Astrocyte (in vitro differentiated cells and primary cell): ENCODE measurements at regions not wholly inside any gene's neighbourhood (a gene's known extent, or its start where the extent isn't known, plus 50 kb on each side); places are given as distances from the start of the nearest gene placed in this dataset.

Experiments
- DNase-seq: peaks from one replicate; pipeline ENCODE4 v3.0.0-alpha.2; 2010; ENCODE audit warnings: low read depth
- FAIRE-seq: peaks from 2 replicates; lab custom pipeline; 2011; peaks lifted over from hg19 to GRCh38; lab: Jason Lieb, UNC
- H2AFZ ChIP-seq: 2 replicates; pipeline ENCODE4 v1.6.0; 2012; ENCODE audit warnings: low read depth, low read length, inconsistent platforms
- H3K27ac ChIP-seq: 2 replicates; pipeline ENCODE4 v1.5.1; 2011; ENCODE audit warnings: low read depth, low read length, inconsistent platforms
- H3K27me3 ChIP-seq: 2 replicates; pipeline ENCODE4 v1.6.0; 2011; ENCODE audit warnings: low read length, inconsistent platforms; ENCODE audit not compliant: insufficient read depth
- H3K36me3 ChIP-seq: 2 replicates; pipeline ENCODE4 v1.5.1; 2011; ENCODE audit warnings: low read length, inconsistent platforms; ENCODE audit not compliant: insufficient read depth
- H3K4me1 ChIP-seq: 2 replicates; pipeline ENCODE4 v1.5.1; 2011; ENCODE audit warnings: low read length, inconsistent platforms; ENCODE audit not compliant: insufficient read depth
- H3K4me2 ChIP-seq: 2 replicates; pipeline ENCODE4 v1.6.0; 2012; ENCODE audit warnings: low read length, inconsistent platforms
- H3K4me3 ChIP-seq: 2 replicates; pipeline ENCODE4 v1.5.1; 2011; ENCODE audit warnings: low read depth, mild to moderate bottlenecking, low read length, inconsistent platforms; ENCODE audit not compliant: insufficient read depth
- H3K79me2 ChIP-seq: 2 replicates; pipeline ENCODE4 v1.6.0; 2012; ENCODE audit warnings: mild to moderate bottlenecking, low read length, inconsistent platforms; ENCODE audit not compliant: insufficient read depth
- H3K9ac ChIP-seq: 2 replicates; pipeline ENCODE4 v1.6.0; 2012; ENCODE audit warnings: mild to moderate bottlenecking, low read length, inconsistent platforms
- H3K9me3 ChIP-seq: 2 replicates; pipeline ENCODE4 v1.5.1; 2012; ENCODE audit warnings: low read depth, mild to moderate bottlenecking, low read length, inconsistent platforms; ENCODE audit not compliant: insufficient read depth
- H4K20me1 ChIP-seq: 2 replicates; pipeline ENCODE4 v1.6.0; 2012; ENCODE audit warnings: low read length, inconsistent platforms; ENCODE audit not compliant: insufficient read depth
- H3K27ac Mint-ChIP-seq: one replicate; pipeline ENCODE4 v1.8.0; 2021; ENCODE audit warnings: mild to moderate bottlenecking, mixed read lengths; ENCODE audit not compliant: unreplicated experiment
- H3K27me3 Mint-ChIP-seq: one replicate; pipeline ENCODE4 v1.8.0; 2021; ENCODE audit warnings: low read depth, mixed read lengths; ENCODE audit not compliant: unreplicated experiment
- H3K36me3 Mint-ChIP-seq: one replicate; pipeline ENCODE4 v1.8.0; 2021; ENCODE audit warnings: low read depth, mixed read lengths; ENCODE audit not compliant: unreplicated experiment
- H3K4me1 Mint-ChIP-seq: one replicate; pipeline ENCODE4 v1.8.0; 2021; ENCODE audit warnings: low read depth, mixed read lengths; ENCODE audit not compliant: unreplicated experiment
- H3K4me3 Mint-ChIP-seq: one replicate; pipeline ENCODE4 v1.8.0; 2021; ENCODE audit warnings: mild to moderate bottlenecking, moderate library complexity, mixed read lengths; ENCODE audit not compliant: unreplicated experiment
- H3K9me3 Mint-ChIP-seq: one replicate; pipeline ENCODE4 v1.8.0; 2021; ENCODE audit warnings: mild to moderate bottlenecking, mixed read lengths; ENCODE audit not compliant: unreplicated experiment
- CTCF ChIP-seq: IDR thresholded peaks from 2 replicates; pipeline ENCODE4 v1.5.1; 2011; ENCODE audit warnings: low read depth, mild to moderate bottlenecking, inconsistent platforms, low read length, moderate library complexity; ENCODE audit not compliant: insufficient read depth
- EZH2 ChIP-seq: IDR thresholded peaks from 2 replicates; pipeline ENCODE4 v1.6.1; 2012; ENCODE audit warnings: mild to moderate bottlenecking, low read length, inconsistent platforms; ENCODE audit not compliant: insufficient read depth

GRCh38 chr7:88545663-88546062 lies 213.8 kb upstream of the ZNF804B start:
- Mint-ChIP-seq H3K36me3 (no peaks in the 10 kb centered on the region), H3K4me1 (no peaks in the 10 kb centered on the region), H3K9me3 (peaks cover 6% of the 10 kb centered on the region), H3K4me3 (no peak overlapping the region), H3K27ac (no peak overlapping the region), H3K27me3 (no peaks in the 10 kb centered on the region)
- Histone ChIP-seq H3K36me3 (no peaks in the 10 kb centered on the region), H3K4me3 (no peak overlapping the region), H3K9me3 (no peaks in the 10 kb centered on the region), H3K27ac (no peak overlapping the region), H3K79me2 (no peaks in the 10 kb centered on the region), H3K9ac (no peak overlapping the region), H3K4me2 (no peak overlapping the region), H3K4me1 (no peaks in the 10 kb centered on the region), H3K27me3 (no peaks in the 10 kb centered on the region), H2AFZ (no peak overlapping the region), H4K20me1 (no peaks in the 10 kb centered on the region)
- no peak for FAIRE-seq
- no peak for DNase-seq
- no peak for TF ChIP-seq EZH2

DNA sequence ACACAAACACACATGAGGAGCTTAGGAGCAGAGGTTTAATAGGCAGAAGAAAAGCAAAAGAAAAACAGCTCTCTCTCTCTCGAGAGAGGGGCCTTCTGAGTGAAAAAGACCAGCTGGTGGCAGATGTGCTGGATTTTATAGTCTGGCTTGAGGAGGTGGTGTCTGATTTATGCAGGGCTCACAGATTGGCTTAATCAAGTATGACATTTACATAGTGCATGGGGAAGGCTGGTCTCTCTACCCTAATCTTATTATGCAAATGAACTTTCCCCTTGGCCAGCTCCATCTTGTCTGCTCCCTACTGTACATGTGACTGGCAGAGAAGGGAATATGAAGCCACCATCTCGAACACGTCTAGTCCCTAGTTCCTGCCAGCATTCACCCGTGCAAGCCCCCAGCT lies 219.5 kb upstream of the ZNF804B start:
- no peaks in the 10 kb centered on the region for H3K36me3 Mint-ChIP-seq
- Histone ChIP-seq H3K27ac (no peak overlapping the region), H3K36me3 (no peaks in the 10 kb centered on the region), H3K9ac (no peak overlapping the region), H4K20me1 (no peaks in the 10 kb centered on the region), H3K4me2 (no peak overlapping the region), H3K9me3 (no peaks in the 10 kb centered on the region), H3K4me1 (no peaks in the 10 kb centered on the region), H3K79me2 (no peaks in the 10 kb centered on the region), H3K4me3 (no peak overlapping the region), H3K27me3 (no peaks in the 10 kb centered on the region), H2AFZ (no peak overlapping the region)
- no peak for TF ChIP-seq EZH2
- no peak for TF ChIP-seq CTCF
- no peak for FAIRE-seq
- no peaks in the 10 kb centered on the region for H3K27me3 Mint-ChIP-seq
- no peaks in the 10 kb centered on the region for H3K4me1 Mint-ChIP-seq
- no peak overlapping the region for H3K4me3 Mint-ChIP-seq
- no peak overlapping the region for H3K27ac Mint-ChIP-seq
- DNase-seq: no peak
- peaks cover 8% of the 10 kb centered on the region for H3K9me3 Mint-ChIP-seq

DNA sequence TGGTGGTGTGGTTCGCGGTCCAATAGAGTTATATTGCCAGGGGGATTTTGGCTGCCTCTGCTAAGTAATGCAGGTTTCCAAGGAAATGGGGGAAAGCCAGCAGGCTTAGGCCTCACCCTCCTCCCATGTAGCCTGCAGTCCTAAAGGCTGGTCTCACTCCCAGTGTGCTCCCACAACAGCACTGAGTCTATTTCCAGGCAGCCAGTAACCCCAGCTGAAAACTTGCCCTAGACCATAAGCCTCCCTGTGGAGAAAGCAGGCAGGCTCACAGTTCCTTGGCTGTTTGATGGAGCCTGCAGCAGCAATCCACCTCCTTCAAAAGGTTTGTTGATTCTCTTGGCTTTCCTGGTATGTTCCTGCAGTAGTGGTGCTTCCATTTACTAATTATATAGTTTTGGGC lies 220.0 kb upstream of the ZNF804B start:
- Histone ChIP-seq H3K27ac (no peak overlapping the region), H3K36me3 (no peaks in the 10 kb centered on the region), H3K4me3 (no peak overlapping the region), H3K27me3 (no peaks in the 10 kb centered on the region), H3K4me2 (no peak overlapping the region), H3K9ac (no peak overlapping the region), H3K79me2 (no peaks in the 10 kb centered on the region), H4K20me1 (no peaks in the 10 kb centered on the region), H2AFZ (no peak overlapping the region), H3K4me1 (no peaks in the 10 kb centered on the region), H3K9me3 (no peaks in the 10 kb centered on the region)
- H3K9me3 Mint-ChIP-seq: peaks cover 8% of the 10 kb centered on the region
- TF ChIP-seq CTCF (no peak), EZH2 (no peak)
- H3K36me3 Mint-ChIP-seq: no peaks in the 10 kb centered on the region
- no peaks in the 10 kb centered on the region for H3K27me3 Mint-ChIP-seq
- FAIRE-seq: no peak
- DNase-seq: no peak
- H3K4me3 Mint-ChIP-seq: no peak overlapping the region
- no peaks in the 10 kb centered on the region for H3K4me1 Mint-ChIP-seq
- no peak overlapping the region for H3K27ac Mint-ChIP-seq
